K562 (cell line): ENCODE measurements at regions not wholly inside any gene's neighbourhood (a gene's known extent, or its start where the extent isn't known, plus 50 kb on each side); places are given as distances from the start of the nearest gene placed in this dataset.

Experiments used
- FOXK2 ChIP-seq, 2 experiments: fragments of 450-650 bp; IDR thresholded peaks in 1 of 2; conservative IDR thresholded peaks in 1 of 2; 2 replicates each; pipeline ENCODE4 v1.6.1; 2016; ENCODE audit warnings: low read depth in 2 of 2, mild to moderate bottlenecking in 1 of 2
- JUND ChIP-seq, 2 experiments: IDR thresholded peaks; 2 replicates in 1 of 2; 3 replicates in 1 of 2; pipeline ENCODE4 v1.6.1; 2011; ENCODE audit warnings: borderline replicate concordance in 2 of 2, low read depth in 2 of 2, low read length in 2 of 2, improper control_type of control experiment in 1 of 2, missing biosample characterization in 1 of 2, missing genetic modification characterization in 1 of 2, missing genetic modification reagents in 1 of 2
- KAT2B ChIP-seq: IDR thresholded peaks from one replicate; pipeline ENCODE4 v1.6.1; 2012; ENCODE audit warnings: low read depth, mild to moderate bottlenecking, control low read depth, inconsistent platforms, low read length, moderate library complexity
- NRF1 ChIP-seq, 2 experiments: fragments of 450-650 bp; IDR thresholded peaks in 1 of 2; conservative IDR thresholded peaks in 1 of 2; 2 replicates each; pipeline ENCODE4 v1.6.1; 2014; ENCODE audit warnings: mild to moderate bottlenecking in 2 of 2
- RBM22 ChIP-seq: fragments of 200-400 bp; formaldehyde crosslinking; IDR thresholded peaks from 2 replicates; pipeline ENCODE4 v1.6.1; 2018; ENCODE audit warnings: low read length, low read depth; ENCODE audit not compliant: poor library complexity, severe bottlenecking
- ZBTB1 ChIP-seq: sonication (generic); formaldehyde crosslinking; IDR thresholded peaks from 2 replicates; pipeline ENCODE4 v1.8.1; 2023; ENCODE audit warnings: missing genetic modification reagents, low read depth, mild to moderate bottlenecking, borderline replicate concordance
- ZNF76 ChIP-seq: fragments of 250-450 bp; sonication (Bioruptor Pico); IDR thresholded peaks from 2 replicates; pipeline ENCODE4 v1.4.0; 2020; ENCODE audit warnings: mild to moderate bottlenecking, moderate library complexity, borderline replicate concordance
- TF ChIP-seq, protein P1 (sequence below): fragments of 450-650 bp; formaldehyde crosslinking; IDR thresholded peaks from 2 replicates; pipeline ENCODE4 v1.4.0; 2020; ENCODE audit warnings: mild to moderate bottlenecking
- TF ChIP-seq, protein P2 (sequence below): fragments of 250-450 bp; sonication (Bioruptor Pico); IDR thresholded peaks from 2 replicates; pipeline ENCODE4 v1.8.0; 2022; ENCODE audit warnings: inconsistent platforms

DNA sequence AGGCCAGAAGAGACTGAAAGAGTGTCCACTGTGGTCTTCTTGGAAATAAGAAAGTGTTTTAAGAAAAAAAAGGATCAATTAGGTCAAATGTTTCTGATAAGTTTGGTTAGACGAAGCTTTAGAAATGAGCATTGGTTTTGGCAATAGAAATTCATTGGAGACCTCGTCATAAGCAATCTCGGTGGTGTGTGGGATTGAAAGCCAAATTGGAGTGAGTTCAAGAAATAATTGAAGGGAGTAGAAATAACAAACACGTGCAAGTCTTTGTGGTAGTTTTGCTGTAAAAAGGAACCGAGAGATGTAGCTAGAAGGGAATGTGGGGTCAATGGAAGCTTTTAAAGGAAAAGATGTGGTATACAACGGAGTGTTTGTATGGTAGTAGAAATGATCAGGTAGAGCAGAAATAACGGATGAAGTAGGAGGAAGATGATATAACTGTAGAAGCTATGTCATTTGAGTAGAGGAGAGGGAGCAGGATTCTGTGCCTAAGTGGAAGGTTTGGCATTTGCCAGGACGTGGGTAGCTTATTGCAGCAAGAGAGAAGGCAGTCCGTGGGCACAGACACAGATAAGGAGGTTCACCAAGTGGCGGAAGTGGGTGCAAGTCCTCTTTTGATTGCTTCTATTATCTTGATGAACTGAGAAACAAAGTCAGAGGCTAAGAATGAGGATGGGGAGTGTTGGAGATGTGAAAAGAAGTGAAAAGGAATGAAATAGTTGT, 146.2 kb downstream of the DACT1 start (continued):
- TF ChIP-seq, protein P1, sequence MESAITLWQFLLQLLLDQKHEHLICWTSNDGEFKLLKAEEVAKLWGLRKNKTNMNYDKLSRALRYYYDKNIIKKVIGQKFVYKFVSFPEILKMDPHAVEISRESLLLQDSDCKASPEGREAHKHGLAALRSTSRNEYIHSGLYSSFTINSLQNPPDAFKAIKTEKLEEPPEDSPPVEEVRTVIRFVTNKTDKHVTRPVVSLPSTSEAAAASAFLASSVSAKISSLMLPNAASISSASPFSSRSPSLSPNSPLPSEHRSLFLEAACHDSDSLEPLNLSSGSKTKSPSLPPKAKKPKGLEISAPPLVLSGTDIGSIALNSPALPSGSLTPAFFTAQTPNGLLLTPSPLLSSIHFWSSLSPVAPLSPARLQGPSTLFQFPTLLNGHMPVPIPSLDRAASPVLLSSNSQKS = no peak
- no peak for TF ChIP-seq NRF1 (conservative IDR thresholded peaks at IDR 0.05 in 1 of 2, IDR thresholded peaks at IDR 0.05 in 1 of 2)
- TF ChIP-seq RBM22 = no peak
- TF ChIP-seq JUND (IDR thresholded peaks at IDR 0.05; ENCODE audit: borderline replicate concordance, low read depth, low read length) = no peak
- TF ChIP-seq JUND (tag; IDR thresholded peaks at IDR 0.05; ENCODE audit: borderline replicate concordance, low read depth, low read length) = no peak
- no peak for TF ChIP-seq FOXK2 (conservative IDR thresholded peaks at IDR 0.05 in 1 of 2, IDR thresholded peaks at IDR 0.05 in 1 of 2; ENCODE audit: low read depth in 2 of 2)
- TF ChIP-seq ZBTB1 (CRISPR knock-in tag) = no peak
- TF ChIP-seq KAT2B = no peak
- TF ChIP-seq, protein P2, sequence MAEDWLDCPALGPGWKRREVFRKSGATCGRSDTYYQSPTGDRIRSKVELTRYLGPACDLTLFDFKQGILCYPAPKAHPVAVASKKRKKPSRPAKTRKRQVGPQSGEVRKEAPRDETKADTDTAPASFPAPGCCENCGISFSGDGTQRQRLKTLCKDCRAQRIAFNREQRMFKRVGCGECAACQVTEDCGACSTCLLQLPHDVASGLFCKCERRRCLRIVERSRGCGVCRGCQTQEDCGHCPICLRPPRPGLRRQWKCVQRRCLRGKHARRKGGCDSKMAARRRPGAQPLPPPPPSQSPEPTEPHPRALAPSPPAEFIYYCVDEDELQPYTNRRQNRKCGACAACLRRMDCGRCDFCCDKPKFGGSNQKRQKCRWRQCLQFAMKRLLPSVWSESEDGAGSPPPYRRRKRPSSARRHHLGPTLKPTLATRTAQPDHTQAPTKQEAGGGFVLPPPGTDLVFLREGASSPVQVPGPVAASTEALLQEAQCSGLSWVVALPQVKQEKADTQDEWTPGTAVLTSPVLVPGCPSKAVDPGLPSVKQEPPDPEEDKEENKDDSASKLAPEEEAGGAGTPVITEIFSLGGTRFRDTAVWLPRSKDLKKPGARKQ = no peak
- no peak for TF ChIP-seq ZNF76 (CRISPR knock-in tag)
